ENCODE measurements at regions not wholly inside any gene's neighbourhood (a gene's known extent, or its start where the extent isn't known, plus 50 kb on each side); places are given as distances from the start of the nearest gene placed in this dataset.

GRCh38 chr2:216967889-216968288 lies 108.0 kb upstream of the TNP1 start:
- no peaks in the 10 kb centered on the region for H3K4me1 ChIP-seq (ENCODE audit: control insufficient read depth, low read depth, low read length)
- no peak overlapping the region for H3K4ac ChIP-seq (ENCODE audit: low read depth, low read length)
- no peak for DNase-seq
- no peak overlapping the region for H3K27ac ChIP-seq (ENCODE audit: low read depth, low read length)
- no CpG with 5 or more reads among the region's 1 CpG for WGBS (ENCODE audit: extremely low coverage, insufficient coverage, low lambda C conversion rate)
- no peak overlapping the region for H3K4me3 ChIP-seq (ENCODE audit: low read length)
- no peak overlapping the region for H3K4me2 ChIP-seq (ENCODE audit: low read length)
- no peak overlapping the region for H3K18ac ChIP-seq (ENCODE audit: low read length)
- H3K23ac ChIP-seq (ENCODE audit: low read length), result no peak overlapping the region
- no peaks in the 10 kb centered on the region for H3K27me3 ChIP-seq (ENCODE audit: insufficient read depth, low read length, poor library complexity)
- no peak overlapping the region for H3K9ac ChIP-seq (ENCODE audit: low read length)
- no peak overlapping the region for H4K5ac ChIP-seq (ENCODE audit: low read length)
- H2AK5ac ChIP-seq (ENCODE audit: low read length), result no peak overlapping the region
- H2BK15ac ChIP-seq (replicated peaks; ENCODE audit: low read depth), result no peak overlapping the region
- no peak overlapping the region for H2BK120ac ChIP-seq (ENCODE audit: low read depth, low read length)
- H2BK5ac ChIP-seq (ENCODE audit: low read length), result no peak overlapping the region
- H3K36me3 ChIP-seq (ENCODE audit: control insufficient read depth, insufficient read depth, low read length), result no peaks in the 10 kb centered on the region
- no peaks in the 10 kb centered on the region for H3K79me1 ChIP-seq (ENCODE audit: low read length)
- no peak overlapping the region for H4K8ac ChIP-seq (ENCODE audit: low read depth, low read length)
- H3K79me2 ChIP-seq (ENCODE audit: control insufficient read depth, insufficient read depth, low read length), result no peaks in the 10 kb centered on the region
- no peak overlapping the region for H3K56ac ChIP-seq (ENCODE audit: low read length)

GRCh38 chr2:216960671-216961268 lies 100.9 kb upstream of the TNP1 start:
- Histone ChIP-seq H3K4ac (ENCODE audit: low read depth, low read length) (no peak overlapping the region), H3K4me2 (ENCODE audit: low read length) (no peak overlapping the region), H2BK15ac (replicated peaks; ENCODE audit: low read depth) (no peak overlapping the region), H3K79me2 (ENCODE audit: control insufficient read depth, insufficient read depth, low read length) (no peaks in the 10 kb centered on the region), H3K27ac (ENCODE audit: low read depth, low read length) (no peak overlapping the region), H3K4me1 (ENCODE audit: control insufficient read depth, low read depth, low read length) (no peaks in the 10 kb centered on the region), H3K56ac (ENCODE audit: low read length) (no peak overlapping the region), H2BK120ac (ENCODE audit: low read depth, low read length) (no peak overlapping the region), H4K5ac (ENCODE audit: low read length) (no peak overlapping the region), H3K9ac (ENCODE audit: low read length) (no peak overlapping the region), H3K18ac (ENCODE audit: low read length) (no peak overlapping the region), H3K23ac (ENCODE audit: low read length) (no peak overlapping the region), H3K36me3 (ENCODE audit: control insufficient read depth, insufficient read depth, low read length) (no peaks in the 10 kb centered on the region), H3K4me3 (ENCODE audit: low read length) (no peak overlapping the region), H2AK5ac (ENCODE audit: low read length) (no peak overlapping the region), H3K79me1 (ENCODE audit: low read length) (no peaks in the 10 kb centered on the region), H2BK5ac (ENCODE audit: low read length) (no peak overlapping the region), H4K8ac (ENCODE audit: low read depth, low read length) (no peak overlapping the region), H3K27me3 (ENCODE audit: insufficient read depth, low read length, poor library complexity) (no peaks in the 10 kb centered on the region)
- DNase-seq, result no peak
- WGBS (ENCODE audit: extremely low coverage, insufficient coverage, low lambda C conversion rate), result no CpG with 5 or more reads among the region's 6 CpGs

- no peaks in the 10 kb centered on the region for H3K79me1 ChIP-seq (ENCODE audit: low read length)
- no peaks in the 10 kb centered on the region for H3K36me3 ChIP-seq (ENCODE audit: control insufficient read depth, insufficient read depth, low read length)
- H2BK5ac ChIP-seq (ENCODE audit: low read length), result no peak overlapping the region
- no peak overlapping the region for H3K56ac ChIP-seq (ENCODE audit: low read length)
- H3K4me2 ChIP-seq (ENCODE audit: low read length), result no peak overlapping the region
- H3K27me3 ChIP-seq (ENCODE audit: insufficient read depth, low read length, poor library complexity), result no peaks in the 10 kb centered on the region
- no peak overlapping the region for H2BK120ac ChIP-seq (ENCODE audit: low read depth, low read length)
- H3K27ac ChIP-seq (ENCODE audit: low read depth, low read length), result no peak overlapping the region
- no peaks in the 10 kb centered on the region for H3K4me1 ChIP-seq (ENCODE audit: control insufficient read depth, low read depth, low read length)
- no peak overlapping the region for H3K4me3 ChIP-seq (ENCODE audit: low read length)
- H4K8ac ChIP-seq (ENCODE audit: low read depth, low read length), result no peak overlapping the region
- no peaks in the 10 kb centered on the region for H3K79me2 ChIP-seq (ENCODE audit: control insufficient read depth, insufficient read depth, low read length)
- no peak overlapping the region for H3K18ac ChIP-seq (ENCODE audit: low read length)
- no peak overlapping the region for H3K23ac ChIP-seq (ENCODE audit: low read length)
- no peak for DNase-seq
- no peak overlapping the region for H2AK5ac ChIP-seq (ENCODE audit: low read length)
- WGBS (ENCODE audit: extremely low coverage, insufficient coverage, low lambda C conversion rate), result no CpG with 5 or more reads among the region's 3 CpGs
- no peak overlapping the region for H4K5ac ChIP-seq (ENCODE audit: low read length)
- no peak overlapping the region for H3K9ac ChIP-seq (ENCODE audit: low read length)
- H3K4ac ChIP-seq (ENCODE audit: low read depth, low read length), result no peak overlapping the region
- no peak overlapping the region for H2BK15ac ChIP-seq (replicated peaks; ENCODE audit: low read depth)
These were observed 99.6 kb upstream of the TNP1 start for GRCh38 chr2:216959433-216959832.

GRCh38 chr2:216956820-216957493 lies 97.1 kb upstream of the TNP1 start:
- Histone ChIP-seq H3K9ac (ENCODE audit: low read length) (no peak overlapping the region), H2BK15ac (replicated peaks; ENCODE audit: low read depth) (no peak overlapping the region), H2BK5ac (ENCODE audit: low read length) (no peak overlapping the region), H3K36me3 (ENCODE audit: control insufficient read depth, insufficient read depth, low read length) (no peaks in the 10 kb centered on the region), H3K23ac (ENCODE audit: low read length) (no peak overlapping the region), H3K79me1 (ENCODE audit: low read length) (no peaks in the 10 kb centered on the region), H3K4me2 (ENCODE audit: low read length) (no peak overlapping the region), H3K56ac (ENCODE audit: low read length) (no peak overlapping the region), H3K27me3 (ENCODE audit: insufficient read depth, low read length, poor library complexity) (no peaks in the 10 kb centered on the region), H4K8ac (ENCODE audit: low read depth, low read length) (no peak overlapping the region), H2AK5ac (ENCODE audit: low read length) (no peak overlapping the region), H3K18ac (ENCODE audit: low read length) (no peak overlapping the region), H2BK120ac (ENCODE audit: low read depth, low read length) (no peak overlapping the region), H3K4me3 (ENCODE audit: low read length) (no peak overlapping the region), H4K5ac (ENCODE audit: low read length) (no peak overlapping the region), H3K27ac (ENCODE audit: low read depth, low read length) (no peak overlapping the region), H3K4me1 (ENCODE audit: control insufficient read depth, low read depth, low read length) (no peaks in the 10 kb centered on the region), H3K79me2 (ENCODE audit: control insufficient read depth, insufficient read depth, low read length) (no peaks in the 10 kb centered on the region), H3K4ac (ENCODE audit: low read depth, low read length) (no peak overlapping the region)
- DNase-seq, result no peak
- WGBS (ENCODE audit: extremely low coverage, insufficient coverage, low lambda C conversion rate), result no CpG with 5 or more reads among the region's 5 CpGs

- no peak overlapping the region for H2AK5ac ChIP-seq (ENCODE audit: low read length)
- no peak overlapping the region for H3K4ac ChIP-seq (ENCODE audit: low read depth, low read length)
- H3K4me3 ChIP-seq (ENCODE audit: low read length), result no peak overlapping the region
- H3K27me3 ChIP-seq (ENCODE audit: insufficient read depth, low read length, poor library complexity), result no peaks in the 10 kb centered on the region
- H3K23ac ChIP-seq (ENCODE audit: low read length), result no peak overlapping the region
- no peak overlapping the region for H4K8ac ChIP-seq (ENCODE audit: low read depth, low read length)
- H3K79me1 ChIP-seq (ENCODE audit: low read length), result no peaks in the 10 kb centered on the region
- H3K56ac ChIP-seq (ENCODE audit: low read length), result no peak overlapping the region
- H3K18ac ChIP-seq (ENCODE audit: low read length), result no peak overlapping the region
- H3K79me2 ChIP-seq (ENCODE audit: control insufficient read depth, insufficient read depth, low read length), result no peaks in the 10 kb centered on the region
- no peak overlapping the region for H3K27ac ChIP-seq (ENCODE audit: low read depth, low read length)
- no peak overlapping the region for H2BK120ac ChIP-seq (ENCODE audit: low read depth, low read length)
- no peaks in the 10 kb centered on the region for H3K36me3 ChIP-seq (ENCODE audit: control insufficient read depth, insufficient read depth, low read length)
- no peaks in the 10 kb centered on the region for H3K4me1 ChIP-seq (ENCODE audit: control insufficient read depth, low read depth, low read length)
- no CpG with 5 or more reads among the region's 4 CpGs for WGBS (ENCODE audit: extremely low coverage, insufficient coverage, low lambda C conversion rate)
- no peak overlapping the region for H3K9ac ChIP-seq (ENCODE audit: low read length)
- no peak overlapping the region for H3K4me2 ChIP-seq (ENCODE audit: low read length)
- H2BK15ac ChIP-seq (replicated peaks; ENCODE audit: low read depth), result no peak overlapping the region
- DNase-seq, result no peak
- H2BK5ac ChIP-seq (ENCODE audit: low read length), result no peak overlapping the region
- H4K5ac ChIP-seq (ENCODE audit: low read length), result no peak overlapping the region
These were observed 91.3 kb upstream of the TNP1 start for GRCh38 chr2:216951171-216951570.

GRCh38 chr2:216950547-216950946 lies 90.7 kb upstream of the TNP1 start:
- WGBS (ENCODE audit: extremely low coverage, insufficient coverage, low lambda C conversion rate), result no CpG with 5 or more reads among the region's 2 CpGs
- Histone ChIP-seq H3K18ac (ENCODE audit: low read length) (no peak overlapping the region), H3K9ac (ENCODE audit: low read length) (no peak overlapping the region), H3K4me1 (ENCODE audit: control insufficient read depth, low read depth, low read length) (no peaks in the 10 kb centered on the region), H3K79me2 (ENCODE audit: control insufficient read depth, insufficient read depth, low read length) (no peaks in the 10 kb centered on the region), H3K79me1 (ENCODE audit: low read length) (no peaks in the 10 kb centered on the region), H4K5ac (ENCODE audit: low read length) (no peak overlapping the region), H3K27me3 (ENCODE audit: insufficient read depth, low read length, poor library complexity) (no peaks in the 10 kb centered on the region), H2BK120ac (ENCODE audit: low read depth, low read length) (no peak overlapping the region), H3K27ac (ENCODE audit: low read depth, low read length) (no peak overlapping the region), H4K8ac (ENCODE audit: low read depth, low read length) (no peak overlapping the region), H3K36me3 (ENCODE audit: control insufficient read depth, insufficient read depth, low read length) (no peaks in the 10 kb centered on the region), H3K23ac (ENCODE audit: low read length) (no peak overlapping the region), H2AK5ac (ENCODE audit: low read length) (no peak overlapping the region), H3K4me3 (ENCODE audit: low read length) (no peak overlapping the region), H3K4ac (ENCODE audit: low read depth, low read length) (no peak overlapping the region), H3K56ac (ENCODE audit: low read length) (no peak overlapping the region), H2BK15ac (replicated peaks; ENCODE audit: low read depth) (no peak overlapping the region), H3K4me2 (ENCODE audit: low read length) (no peak overlapping the region), H2BK5ac (ENCODE audit: low read length) (no peak overlapping the region)
- DNase-seq, result no peak
